Adrenal gland (tissue), 5 donors: ENCODE measurements at regions not wholly inside any gene's neighbourhood (a gene's known extent, or its start where the extent isn't known, plus 50 kb on each side); places are given as distances from the start of the nearest gene placed in this dataset.

ENCODE experiments used
- POLR2A ChIP-seq, 2 donors: fragments of 450-650 bp; IDR thresholded peaks; one replicate each; pipeline ENCODE4 v1.6.1; 2017; ENCODE audit warnings: antibody characterized with exemption in 2 of 2, mild to moderate bottlenecking in 2 of 2, moderate library complexity in 1 of 2
- TF ChIP-seq, protein P1 (sequence below), 6 experiments: fragments of 450-650 bp in 4 of 6; fragments of 200-600 bp in 2 of 6; sonication (generic) in 1 of 6; IDR thresholded peaks; 1 replicate in 5 of 6; 2 replicates in 1 of 6; pipeline versions ENCODE4 v1.5.1 to v1.8.0; 2016 to 2021; ENCODE audit warnings: antibody characterized with exemption in 6 of 6, mild to moderate bottlenecking in 2 of 6, moderate library complexity in 1 of 6
- donor health status: DM: no; HTN: no; CAD: no.

DNA sequence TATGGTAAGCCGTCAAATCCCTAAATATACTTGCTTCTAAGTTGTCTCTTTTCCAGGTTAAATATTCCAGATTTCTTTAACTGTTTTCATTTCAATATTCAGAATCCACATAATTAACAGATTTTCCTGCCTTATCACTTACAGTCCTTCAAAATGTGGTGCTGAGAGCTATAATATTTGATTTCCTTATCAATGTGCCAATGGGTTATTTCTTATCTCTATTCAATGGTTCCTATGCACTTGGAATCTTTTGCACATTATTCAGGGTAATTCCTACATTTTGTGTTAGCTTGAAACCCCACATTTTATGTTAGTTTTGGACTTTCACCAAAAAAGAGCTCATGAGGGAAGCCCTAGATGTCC, 173.5 kb downstream of the ZFP36L2 start:
- TF ChIP-seq, protein P1, sequence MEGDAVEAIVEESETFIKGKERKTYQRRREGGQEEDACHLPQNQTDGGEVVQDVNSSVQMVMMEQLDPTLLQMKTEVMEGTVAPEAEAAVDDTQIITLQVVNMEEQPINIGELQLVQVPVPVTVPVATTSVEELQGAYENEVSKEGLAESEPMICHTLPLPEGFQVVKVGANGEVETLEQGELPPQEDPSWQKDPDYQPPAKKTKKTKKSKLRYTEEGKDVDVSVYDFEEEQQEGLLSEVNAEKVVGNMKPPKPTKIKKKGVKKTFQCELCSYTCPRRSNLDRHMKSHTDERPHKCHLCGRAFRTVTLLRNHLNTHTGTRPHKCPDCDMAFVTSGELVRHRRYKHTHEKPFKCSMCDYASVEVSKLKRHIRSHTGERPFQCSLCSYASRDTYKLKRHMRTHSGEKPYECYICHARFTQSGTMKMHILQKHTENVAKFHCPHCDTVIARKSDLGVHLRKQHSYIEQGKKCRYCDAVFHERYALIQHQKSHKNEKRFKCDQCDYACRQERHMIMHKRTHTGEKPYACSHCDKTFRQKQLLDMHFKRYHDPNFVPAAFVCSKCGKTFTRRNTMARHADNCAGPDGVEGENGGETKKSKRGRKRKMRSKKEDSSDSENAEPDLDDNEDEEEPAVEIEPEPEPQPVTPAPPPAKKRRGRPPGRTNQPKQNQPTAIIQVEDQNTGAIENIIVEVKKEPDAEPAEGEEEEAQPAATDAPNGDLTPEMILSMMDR (IDR thresholded peaks at IDR 0.05): no peak
- TF ChIP-seq POLR2A (IDR thresholded peaks at IDR 0.05): no peak
